ENCODE measurements at regions not wholly inside any gene's neighbourhood (a gene's known extent, or its start where the extent isn't known, plus 50 kb on each side); places are given as distances from the start of the nearest gene placed in this dataset.

DNA sequence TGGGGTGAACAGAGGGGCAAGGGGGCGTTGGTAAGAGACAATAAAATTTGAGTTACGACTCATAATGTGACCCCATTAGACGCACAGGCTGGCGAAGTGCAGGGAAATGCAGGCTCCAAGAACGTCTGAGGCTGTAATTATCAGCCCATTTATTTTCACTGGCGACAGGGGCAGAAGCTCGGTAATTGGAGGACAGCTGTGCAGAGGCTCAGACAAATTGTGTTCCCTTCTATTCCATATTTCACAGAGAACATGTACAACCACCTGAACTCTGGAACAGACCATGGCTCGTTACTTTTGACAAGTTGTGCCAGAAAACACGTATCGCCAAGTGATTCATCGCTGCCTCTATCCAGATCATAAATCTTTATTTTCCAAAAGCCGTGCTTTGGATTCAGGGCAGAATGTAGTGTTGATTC lies 137.3 kb upstream of the FRMD4A start:
- H3K27ac Mint-ChIP-seq: no peak overlapping the region
- no peaks in the 10 kb centered on the region for H3K9me3 Mint-ChIP-seq
- no peak for DNase-seq (ENCODE audit: low spot score in 2 of 2)
- no peak for ATAC-seq
- no peaks in the 10 kb centered on the region for H3K36me3 Mint-ChIP-seq

DNA sequence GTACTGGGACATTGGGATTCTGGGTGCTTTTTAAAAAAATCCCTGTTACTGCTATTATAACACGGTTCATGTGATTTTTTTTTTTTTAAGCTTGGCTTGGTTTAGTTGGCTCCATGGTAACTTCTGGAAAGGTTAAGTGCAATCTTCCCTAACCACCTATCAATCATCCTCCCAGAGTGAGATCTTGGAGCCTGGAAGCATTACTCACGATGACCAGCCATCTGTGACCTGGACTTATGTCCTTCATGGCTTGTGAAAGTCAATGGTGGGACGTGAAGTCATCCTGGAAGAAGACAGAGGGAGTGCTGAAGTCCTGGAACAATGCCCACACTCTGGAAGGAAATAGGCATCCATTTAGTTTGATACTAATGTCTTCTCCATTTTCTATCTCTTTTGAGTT lies 135.5 kb upstream of the FRMD4A start:
- DNase-seq (ENCODE audit: low spot score in 2 of 2) (no peak), ATAC-seq (no peak)
- Mint-ChIP-seq H3K9me3 (peaks cover 0 to 4% of the 10 kb centered on the region in 2 donors), H3K27ac (no peak overlapping the region), H3K36me3 (no peaks in the 10 kb centered on the region)

DNA sequence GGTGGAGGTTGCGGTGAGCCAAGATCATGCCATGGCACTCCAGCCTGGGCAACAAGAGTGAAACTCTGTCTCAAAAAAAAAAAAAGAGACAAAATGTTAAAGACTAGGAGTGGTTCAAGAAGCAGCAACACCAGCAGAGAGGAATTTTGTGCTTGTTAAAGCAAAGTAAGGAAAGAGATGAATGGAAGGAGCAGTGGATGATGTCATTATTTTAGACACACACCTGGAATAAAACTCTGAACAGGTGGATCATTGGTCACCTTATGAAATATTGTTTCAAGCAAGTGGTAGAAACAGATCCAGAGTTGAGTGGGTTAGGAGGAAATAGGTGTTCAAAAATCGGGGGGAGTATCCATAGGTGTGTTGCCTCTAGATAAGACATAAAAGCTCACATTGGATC lies 129.7 kb upstream of the FRMD4A start:
- no peak overlapping the region for H3K27ac Mint-ChIP-seq
- DNase-seq (ENCODE audit: low spot score in 2 of 2) (no peak), ATAC-seq (no peak)
- H3K9me3 Mint-ChIP-seq: peaks cover 8 to 11% of the 10 kb centered on the region in 2 donors
- H3K36me3 Mint-ChIP-seq: peaks cover 0 to 10% of the 10 kb centered on the region in 2 donors

DNA sequence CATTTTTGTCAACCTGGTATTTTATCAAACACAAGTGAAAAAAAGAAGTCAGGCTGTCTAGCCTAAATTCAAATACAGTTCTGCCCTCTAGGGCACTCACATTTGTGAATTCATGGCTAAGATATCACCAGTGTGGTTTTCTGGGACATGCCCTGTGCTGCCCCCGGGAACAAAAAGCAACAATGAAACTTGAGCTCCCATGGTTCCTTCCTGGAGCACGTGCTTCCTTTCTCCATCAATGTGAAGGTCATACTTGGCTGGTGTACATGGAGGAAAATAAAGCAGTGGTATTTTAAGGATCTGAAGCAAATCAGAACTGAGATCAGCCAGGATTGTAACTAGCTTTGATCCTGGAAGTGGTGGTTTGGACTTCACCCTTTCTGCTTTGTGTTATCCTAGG lies 128.9 kb upstream of the FRMD4A start:
- DNase-seq (ENCODE audit: low spot score in 2 of 2) (no peak), ATAC-seq (no peak)
- Mint-ChIP-seq H3K36me3 (peaks cover 0 to 10% of the 10 kb centered on the region in 2 donors), H3K27ac (no peak overlapping the region), H3K9me3 (peaks cover 8 to 11% of the 10 kb centered on the region in 2 donors)

DNA sequence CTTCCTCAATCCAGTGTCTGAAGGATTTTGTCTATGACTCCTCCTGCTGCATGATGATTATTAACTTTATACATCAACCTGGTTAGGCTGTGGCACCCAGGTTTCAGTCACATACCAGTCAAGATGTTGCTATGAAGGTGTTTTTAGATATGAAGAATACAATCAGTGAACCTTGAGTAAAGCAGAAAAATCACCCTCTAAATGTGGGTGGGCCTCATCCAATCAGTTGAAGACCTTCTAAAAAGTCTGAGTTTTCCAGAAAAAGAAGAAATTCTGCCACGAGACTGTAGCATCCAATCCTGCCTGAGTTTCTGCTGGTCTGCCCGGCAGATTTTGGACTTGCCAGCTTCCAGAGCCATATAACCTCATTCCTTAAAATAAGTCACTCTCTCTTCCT lies 126.1 kb upstream of the FRMD4A start:
- ATAC-seq (no peak), DNase-seq (ENCODE audit: low spot score in 2 of 2) (no peak)
- Mint-ChIP-seq H3K27ac (no peak overlapping the region), H3K36me3 (peaks cover 0 to 10% of the 10 kb centered on the region in 2 donors), H3K9me3 (peaks cover 8% of the 10 kb centered on the region in 2 donors)

DNA sequence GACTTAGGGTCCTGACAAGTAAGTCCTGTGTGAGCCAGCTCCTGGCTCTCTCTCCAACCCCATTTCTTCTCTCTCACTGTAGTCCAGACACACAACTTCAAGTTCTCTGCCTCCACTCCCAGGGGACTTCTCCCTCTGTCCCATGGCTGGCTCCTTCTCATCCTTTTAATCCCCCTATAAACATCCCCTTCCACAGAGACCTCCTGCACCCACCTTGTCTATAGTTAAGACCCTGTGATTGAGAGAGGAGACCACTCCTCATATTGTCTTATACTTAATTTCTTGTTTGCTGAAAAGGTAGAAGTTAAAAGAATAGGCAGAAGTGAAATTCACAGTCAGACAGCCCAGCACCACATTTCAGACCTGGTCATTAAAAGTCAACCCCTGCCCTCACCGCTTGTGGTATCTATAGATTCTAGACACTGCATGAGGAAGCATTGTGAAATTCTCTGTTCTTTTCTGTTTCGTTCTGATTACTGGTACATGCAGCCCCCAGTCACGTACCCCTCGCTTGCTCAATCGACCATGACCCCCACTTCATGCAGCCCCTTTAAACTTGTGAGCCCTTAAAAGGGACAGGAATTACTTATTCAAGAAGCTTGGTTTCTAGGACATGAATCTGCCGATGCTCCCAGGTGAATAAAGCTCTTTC lies 125.6 kb upstream of the FRMD4A start:
- Mint-ChIP-seq H3K27ac (peak overlapping the region in 1 of 2 donors; percentile 4), H3K9me3 (peaks cover 8% of the 10 kb centered on the region in 2 donors), H3K36me3 (peaks cover 0 to 10% of the 10 kb centered on the region in 2 donors)
- no peak for DNase-seq (ENCODE audit: low spot score in 2 of 2)
- no peak for ATAC-seq

DNA sequence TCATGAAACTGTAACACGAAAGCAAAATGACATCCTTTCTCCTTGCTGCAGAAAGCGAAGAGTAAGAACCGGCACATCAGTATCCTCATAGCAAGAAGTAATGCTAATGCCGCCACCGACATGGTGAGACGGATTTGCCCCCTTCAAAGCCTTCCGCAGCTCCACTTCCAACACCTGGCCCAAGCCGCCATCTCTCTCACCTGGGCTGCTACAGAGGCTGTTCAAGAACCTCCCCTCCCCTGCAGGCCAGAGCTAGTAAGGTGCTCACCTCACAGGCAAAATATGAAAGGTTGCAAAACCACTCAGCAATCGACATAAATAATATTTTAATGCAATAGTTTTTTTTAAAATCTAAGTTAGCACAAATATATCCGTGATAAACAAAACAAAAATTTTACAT lies 123.9 kb upstream of the FRMD4A start:
- no peak for ATAC-seq
- peaks cover 8 to 11% of the 10 kb centered on the region in 2 donors for H3K9me3 Mint-ChIP-seq
- peaks cover 0 to 10% of the 10 kb centered on the region in 2 donors for H3K36me3 Mint-ChIP-seq
- H3K27ac Mint-ChIP-seq: no peak overlapping the region
- DNase-seq (ENCODE audit: low spot score in 2 of 2): no peak

DNA sequence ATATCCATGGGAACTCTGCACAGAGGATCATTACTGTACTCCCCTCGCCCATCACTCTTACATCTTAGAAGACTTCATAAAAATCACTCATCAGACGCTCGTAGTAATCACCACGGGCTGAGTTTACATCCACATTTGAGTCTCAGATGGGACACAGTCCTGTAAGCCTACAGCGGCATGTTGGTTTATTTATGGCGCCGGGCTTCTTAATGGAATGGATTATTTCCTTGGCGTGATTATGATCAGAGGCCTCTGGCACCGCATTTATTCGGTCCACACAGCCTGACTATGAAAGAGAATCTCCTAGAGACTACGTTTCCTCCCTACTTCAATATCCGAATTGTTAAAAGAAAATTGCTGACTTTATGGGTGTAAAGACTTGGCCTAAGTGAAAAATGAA lies 123.5 kb upstream of the FRMD4A start:
- DNase-seq (ENCODE audit: low spot score in 2 of 2) (no peak), ATAC-seq (no peak)
- H3K27ac Mint-ChIP-seq: no peak overlapping the region
- H3K36me3 Mint-ChIP-seq: peaks cover 0 to 10% of the 10 kb centered on the region in 2 donors
- peaks cover 12 to 15% of the 10 kb centered on the region in 2 donors for H3K9me3 Mint-ChIP-seq

DNA sequence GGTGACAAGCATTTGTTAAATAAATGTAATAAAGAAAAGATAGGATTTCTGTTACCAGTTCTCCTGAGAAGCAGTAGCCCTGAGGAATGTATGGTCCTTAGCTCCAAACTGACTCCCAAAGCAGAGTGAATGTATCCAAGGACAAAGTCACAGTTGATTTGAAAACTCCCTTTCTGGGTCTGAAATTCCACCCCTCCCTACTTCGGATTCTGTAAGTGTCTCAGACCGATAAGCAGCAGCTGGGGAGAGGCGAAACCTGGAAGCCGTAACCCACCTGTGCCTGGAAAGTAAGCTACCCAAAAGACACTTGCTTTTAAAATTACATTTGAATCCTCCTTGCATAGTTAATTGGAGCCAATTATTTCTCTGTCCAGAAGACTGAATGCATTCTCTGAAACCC lies 122.9 kb upstream of the FRMD4A start:
- no peak for DNase-seq (ENCODE audit: low spot score in 2 of 2)
- Mint-ChIP-seq H3K27ac (no peak overlapping the region), H3K36me3 (peaks cover 0 to 8% of the 10 kb centered on the region in 2 donors), H3K9me3 (peaks cover 13 to 16% of the 10 kb centered on the region in 2 donors)
- no peak for ATAC-seq

DNA sequence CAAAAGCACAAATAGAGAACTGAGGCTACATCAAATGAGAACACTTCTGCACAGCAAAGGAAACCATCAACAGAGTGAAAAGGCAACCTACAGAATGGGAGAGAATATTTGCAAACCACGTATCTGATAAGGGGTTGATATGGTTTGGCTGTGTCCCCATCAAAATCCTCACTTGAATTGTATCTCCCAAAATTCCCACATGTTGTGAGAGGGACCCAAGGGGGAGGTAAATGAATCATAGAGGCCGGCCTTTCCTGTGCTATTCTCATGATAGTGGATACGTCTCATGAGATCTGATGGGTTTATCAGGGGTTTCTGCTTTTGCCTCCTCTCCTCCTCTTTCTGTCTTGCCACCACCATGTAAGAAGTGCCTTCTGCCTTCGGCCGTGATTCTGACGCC lies 120.6 kb upstream of the FRMD4A start:
- peaks cover 6 to 9% of the 10 kb centered on the region in 2 donors for H3K9me3 Mint-ChIP-seq
- H3K27ac Mint-ChIP-seq: no peak overlapping the region
- DNase-seq (ENCODE audit: low spot score in 2 of 2): no peak
- ATAC-seq: no peak
- no peaks in the 10 kb centered on the region for H3K36me3 Mint-ChIP-seq

DNA sequence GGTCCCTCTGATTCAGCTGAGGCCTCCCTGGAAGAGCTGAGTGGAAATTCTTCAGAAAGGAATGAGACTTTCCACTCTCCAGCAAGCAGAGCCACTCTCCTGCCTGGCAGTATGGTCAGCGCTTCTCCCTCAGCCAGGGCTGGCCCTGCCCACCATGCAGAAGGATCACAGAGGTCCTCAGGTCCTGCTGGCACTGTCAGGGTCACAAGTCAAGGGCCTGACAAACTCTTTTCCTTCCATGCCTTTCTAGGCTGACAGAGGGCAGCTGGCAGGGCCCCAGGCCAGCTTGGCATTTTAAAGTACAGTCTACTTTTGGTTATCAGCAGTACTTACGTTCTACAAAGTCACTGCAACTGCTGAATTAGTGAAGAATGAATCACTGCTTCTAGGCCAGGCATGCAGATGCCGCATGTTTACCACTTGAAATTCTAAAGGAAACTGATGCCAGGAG lies 119.3 kb upstream of the FRMD4A start:
- Mint-ChIP-seq H3K27ac (no peak overlapping the region), H3K9me3 (peaks cover 6 to 9% of the 10 kb centered on the region in 2 donors), H3K36me3 (no peaks in the 10 kb centered on the region)
- DNase-seq (ENCODE audit: low spot score in 2 of 2) (no peak), ATAC-seq (no peak)

DNA sequence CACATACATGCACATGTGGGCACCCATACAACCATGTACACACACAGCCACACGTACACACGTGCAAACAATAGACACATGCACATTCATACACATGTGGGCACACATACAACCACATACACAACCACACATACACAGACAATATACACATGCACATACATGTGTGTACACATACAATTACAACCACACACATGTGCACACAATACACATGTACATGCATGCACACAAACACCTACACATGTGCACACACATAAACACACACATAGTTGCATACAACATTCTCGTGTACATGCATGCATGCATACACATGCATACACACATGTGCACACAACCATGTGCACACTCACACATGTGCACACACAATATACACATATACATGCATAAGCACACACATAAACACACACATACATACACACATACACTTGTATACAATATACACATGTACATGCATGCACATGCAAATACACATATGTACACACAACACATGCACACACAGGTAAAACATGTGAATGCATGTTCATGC lies 118.6 kb upstream of the FRMD4A start:
- no peak overlapping the region for H3K27ac Mint-ChIP-seq
- no peak for DNase-seq (ENCODE audit: low spot score in 2 of 2)
- no peaks in the 10 kb centered on the region for H3K36me3 Mint-ChIP-seq
- ATAC-seq: no peak
- H3K9me3 Mint-ChIP-seq: peaks cover 6 to 9% of the 10 kb centered on the region in 2 donors

DNA sequence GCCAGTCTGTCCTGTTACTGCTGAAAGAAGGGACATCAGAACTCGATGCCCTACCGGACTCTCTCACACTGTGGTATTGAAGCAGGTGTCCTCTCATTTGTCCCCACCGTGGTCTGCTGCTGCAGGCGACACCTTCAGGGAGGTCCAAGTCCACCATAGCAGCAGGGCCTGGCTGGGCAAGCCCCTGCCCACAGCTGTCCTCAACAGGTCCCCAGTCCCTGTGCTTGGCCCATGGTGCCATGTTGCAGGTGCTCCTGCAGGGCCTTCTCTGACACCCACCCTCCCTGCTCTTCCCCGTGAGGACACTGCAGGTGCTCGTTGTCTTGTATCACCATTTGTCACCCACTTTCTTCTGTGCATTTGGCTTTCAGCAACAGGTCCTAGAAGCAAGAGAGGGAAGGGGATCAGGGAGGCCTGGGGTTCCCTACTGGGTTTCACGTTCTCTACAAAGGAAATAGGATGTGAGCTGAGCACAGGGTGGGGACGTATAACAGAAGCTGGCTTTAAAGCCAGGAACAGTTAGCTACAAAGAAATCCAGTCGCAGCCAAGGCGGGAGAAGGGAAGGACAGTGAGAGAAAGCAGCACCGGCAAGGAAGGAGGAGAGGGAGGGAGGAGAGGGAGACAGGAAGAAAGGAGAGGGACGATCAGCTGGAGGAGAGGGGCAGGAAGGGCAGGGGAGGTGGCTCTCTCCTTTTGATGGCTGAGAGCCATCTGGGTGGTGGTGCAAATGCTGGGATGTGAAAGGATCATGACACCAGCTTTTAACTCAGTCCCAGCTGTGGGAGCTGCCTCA lies 117.7 kb upstream of the FRMD4A start:
- Mint-ChIP-seq H3K36me3 (no peaks in the 10 kb centered on the region), H3K27ac (no peak overlapping the region), H3K9me3 (peaks cover 6 to 9% of the 10 kb centered on the region in 2 donors)
- no peak for DNase-seq (ENCODE audit: low spot score in 2 of 2)
- ATAC-seq: no peak

DNA sequence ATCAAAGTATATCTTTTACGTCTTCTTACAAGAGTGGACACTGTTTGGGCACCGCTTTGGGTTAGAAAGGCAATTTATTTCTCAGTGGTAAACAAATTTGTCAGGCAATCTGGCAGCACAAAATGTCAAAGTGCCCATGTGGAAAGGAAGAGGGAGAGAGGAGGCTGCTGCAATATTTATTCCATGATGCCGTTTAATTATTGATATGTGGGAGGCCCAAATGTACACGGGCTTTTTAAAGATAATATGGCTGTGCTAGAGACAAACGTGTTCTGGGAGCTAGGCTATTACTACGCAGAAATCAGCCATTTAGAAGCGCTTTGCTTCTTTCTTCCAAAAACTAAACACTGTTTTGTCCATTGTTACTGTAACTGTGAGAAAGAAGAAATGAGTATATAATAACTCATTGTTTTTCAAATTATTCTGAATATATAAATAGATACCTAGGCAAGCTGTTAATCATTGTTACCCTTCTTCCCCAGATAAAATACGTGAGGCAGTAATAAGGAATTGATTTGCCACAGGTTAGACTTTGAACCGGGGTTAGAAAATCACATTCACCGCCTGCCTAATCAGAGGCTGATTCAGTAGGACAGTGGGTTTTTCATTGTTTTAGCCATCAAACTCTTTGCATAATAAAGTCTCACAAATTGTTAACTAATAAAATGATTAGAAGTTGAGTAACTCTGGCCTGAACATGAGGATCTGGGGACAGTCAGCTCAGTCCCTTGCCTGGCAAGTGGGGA lies 116.5 kb upstream of the FRMD4A start:
- Mint-ChIP-seq H3K36me3 (no peaks in the 10 kb centered on the region), H3K9me3 (peaks cover 6 to 9% of the 10 kb centered on the region in 2 donors), H3K27ac (no peak overlapping the region)
- DNase-seq (ENCODE audit: low spot score in 2 of 2): no peak
- ATAC-seq: no peak

DNA sequence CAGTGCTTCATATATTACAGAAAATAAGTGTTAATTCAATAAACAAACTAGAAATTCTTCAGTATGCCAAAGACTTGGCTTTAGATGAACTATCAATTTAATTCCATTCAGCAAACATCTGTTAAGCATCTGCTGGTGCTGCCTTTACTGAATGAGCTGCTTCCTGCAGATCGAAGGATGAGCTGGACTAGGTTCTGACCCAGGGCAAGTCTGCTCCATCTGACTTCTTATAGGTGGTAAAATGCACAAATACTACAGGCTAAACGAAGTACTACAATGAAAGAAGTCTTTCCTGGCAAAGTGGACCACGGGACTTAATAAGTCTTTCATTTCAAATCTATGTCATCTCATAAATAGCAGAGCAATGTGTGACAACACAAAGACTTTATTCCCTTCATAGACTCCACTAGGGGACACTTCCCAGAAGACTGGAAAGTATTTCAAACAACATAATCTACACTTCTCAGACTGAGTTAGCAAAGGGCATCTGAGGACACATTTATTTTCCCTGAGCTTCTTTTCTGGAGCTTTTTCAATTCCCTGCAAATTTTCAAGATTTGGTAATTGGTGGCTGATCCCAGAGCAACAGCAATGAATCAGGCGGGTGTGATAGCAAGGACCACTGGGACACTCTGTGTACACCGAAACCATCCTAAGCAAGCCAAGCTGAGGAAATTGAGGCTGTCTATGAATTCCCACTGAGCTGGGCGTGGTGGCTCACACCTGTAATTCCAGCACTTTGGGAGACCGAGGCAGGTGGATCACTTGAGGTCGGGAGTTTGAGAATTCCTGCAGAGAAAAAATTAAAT lies 108.9 kb upstream of the FRMD4A start:
- Mint-ChIP-seq H3K27ac (no peak overlapping the region), H3K9me3 (no peaks in the 10 kb centered on the region), H3K36me3 (no peaks in the 10 kb centered on the region)
- ATAC-seq (no peak), DNase-seq (ENCODE audit: low spot score in 2 of 2) (no peak)

DNA sequence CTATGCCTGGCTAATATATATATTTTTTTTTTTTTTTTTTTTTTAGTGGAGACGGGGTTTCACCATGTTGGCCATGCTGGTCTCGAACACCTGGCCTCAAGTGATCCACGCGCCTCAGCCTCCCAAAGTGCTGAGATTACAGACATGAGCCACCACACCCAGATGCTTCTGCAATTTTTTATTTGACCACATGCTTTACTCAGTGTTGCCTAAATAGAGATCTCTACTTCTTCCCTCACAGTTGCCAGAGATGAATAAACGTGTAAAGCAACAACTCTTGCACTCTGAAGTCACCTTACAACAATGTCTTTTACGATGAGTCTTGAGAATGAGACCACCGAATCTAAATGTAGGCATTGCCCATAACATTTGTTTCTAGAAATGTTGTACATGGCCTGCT lies 107.9 kb upstream of the FRMD4A start:
- Mint-ChIP-seq H3K36me3 (no peaks in the 10 kb centered on the region), H3K9me3 (peaks cover 0 to 3% of the 10 kb centered on the region in 2 donors), H3K27ac (no peak overlapping the region)
- ATAC-seq (no peak), DNase-seq (ENCODE audit: low spot score in 2 of 2) (no peak)

Data from activated naive CD4-positive, alpha-beta T cell treated with anti-CD3 and anti-CD28 coated beads, Interleukin-2, amount 50 U/mL, for 72 hours (primary cell).